GM21367 (cell line): ENCODE measurements at regions not wholly inside any gene's neighbourhood (a gene's known extent, or its start where the extent isn't known, plus 50 kb on each side); places are given as distances from the start of the nearest gene placed in this dataset.

Experiments used
- ATAC-seq: cut with Tn5 transposase; IDR thresholded peaks from one replicate; pipeline ENCODE4 v1.9.1; 2021; ENCODE audit not compliant: unreplicated experiment

DNA sequence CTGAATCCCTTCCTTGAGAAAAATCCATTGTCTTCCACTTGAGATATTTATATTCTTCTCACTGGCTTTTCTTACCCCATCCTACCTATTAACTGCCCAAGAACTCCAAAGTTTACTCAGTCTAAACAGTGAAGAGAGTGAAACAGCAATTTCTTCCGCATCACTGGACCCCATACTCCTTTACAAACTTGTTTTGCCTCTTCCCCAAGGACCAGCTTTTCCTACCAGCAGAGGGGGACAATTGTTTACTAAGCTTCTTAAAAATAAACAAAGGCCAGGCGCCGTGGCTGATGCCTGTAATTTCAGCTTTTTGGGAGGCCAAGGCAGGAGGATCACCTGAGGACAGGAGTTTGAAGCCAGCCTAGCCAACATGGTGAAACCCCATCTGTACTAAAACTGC, 52.0 kb downstream of the LRATD1 start:
- no peak for ATAC-seq

DNA sequence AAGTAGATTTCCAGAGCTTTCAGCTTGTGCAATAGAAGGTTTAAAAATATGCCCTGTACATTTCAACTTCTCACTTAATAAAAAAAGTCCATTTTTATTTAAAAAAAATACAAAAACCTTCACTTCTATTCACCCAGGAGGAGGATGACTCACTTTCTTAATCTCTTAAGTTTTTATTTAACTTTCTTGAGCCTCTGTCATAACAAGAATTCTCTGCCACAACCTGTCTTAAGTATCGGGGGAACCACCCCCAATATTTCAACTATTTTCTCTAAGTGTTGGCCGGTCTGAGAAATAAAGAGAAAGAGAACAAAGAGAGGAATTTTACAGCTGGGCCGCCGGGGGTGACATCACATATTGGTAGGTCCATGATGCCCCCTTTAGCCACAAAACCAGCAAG, 58.4 kb downstream of the LRATD1 start:
- no peak for ATAC-seq

DNA sequence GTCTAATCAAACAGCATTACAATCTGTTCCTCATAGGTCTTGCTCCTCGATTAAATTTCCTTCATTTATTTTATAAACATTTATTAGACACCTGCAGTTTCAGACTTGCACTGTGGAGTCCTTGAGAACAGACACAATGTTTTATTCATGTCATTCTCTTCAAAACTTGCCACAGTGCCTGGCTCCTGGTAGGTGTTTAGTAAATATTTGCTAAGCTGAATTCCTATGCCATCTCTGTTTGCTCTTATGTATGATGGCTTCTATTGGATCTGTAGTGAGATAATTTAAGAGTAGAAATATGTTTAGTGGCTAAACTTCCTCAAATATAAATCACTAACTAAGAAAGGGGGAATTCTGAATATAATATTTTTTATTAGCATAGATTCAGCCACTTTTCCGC, 61.4 kb downstream of the LRATD1 start:
- ATAC-seq = no peak

GRCh38 chr2:14700753-14701152, 68.2 kb downstream of the LRATD1 start:
- ATAC-seq = no peak

- no peak for ATAC-seq
Measured at GRCh38 chr2:14702258-14702657, 69.7 kb downstream of the LRATD1 start.

GRCh38 chr2:14706201-14706600, 73.7 kb downstream of the LRATD1 start:
- no peak for ATAC-seq

DNA sequence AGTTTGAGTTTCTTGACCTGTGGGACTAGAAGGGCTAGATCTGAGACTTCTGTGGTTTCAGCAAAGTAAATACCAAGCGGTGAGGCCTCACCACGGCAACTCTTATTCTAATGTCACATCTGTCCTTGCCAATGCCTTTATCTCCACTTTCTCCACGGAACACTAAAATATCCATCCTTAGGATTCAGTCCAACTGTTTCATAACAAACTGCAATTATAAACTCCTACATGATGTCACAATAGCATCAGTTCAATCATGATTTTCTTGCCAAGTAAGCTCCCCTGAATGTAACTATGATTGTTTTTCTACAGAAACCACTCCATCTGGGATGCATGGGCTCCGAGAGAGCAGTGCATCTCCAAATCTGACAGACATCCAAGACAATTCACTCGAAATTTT, 79.6 kb downstream of the LRATD1 start:
- ATAC-seq = no peak

DNA sequence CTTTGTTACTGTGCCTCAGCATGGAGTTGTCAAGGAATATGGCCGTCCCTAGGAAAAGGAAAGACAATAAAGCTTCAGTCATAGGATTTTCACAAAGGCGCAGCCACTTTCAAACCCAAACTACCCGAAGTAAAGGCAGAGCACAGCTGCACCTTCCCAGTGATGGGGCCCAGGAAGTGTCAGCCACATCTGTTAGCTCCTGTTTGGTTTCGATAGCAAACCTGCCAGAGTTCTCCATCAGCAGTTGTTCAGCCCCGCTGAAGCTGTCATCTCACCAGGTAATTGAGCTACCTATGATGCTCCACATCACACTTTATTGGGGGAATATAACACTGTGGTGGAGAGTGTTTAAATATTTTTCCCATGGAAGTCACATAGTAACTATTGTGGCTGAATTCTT, 80.7 kb downstream of the LRATD1 start:
- no peak for ATAC-seq

GRCh38 chr2:14715600-14715999, 83.1 kb downstream of the LRATD1 start:
- no peak for ATAC-seq

DNA sequence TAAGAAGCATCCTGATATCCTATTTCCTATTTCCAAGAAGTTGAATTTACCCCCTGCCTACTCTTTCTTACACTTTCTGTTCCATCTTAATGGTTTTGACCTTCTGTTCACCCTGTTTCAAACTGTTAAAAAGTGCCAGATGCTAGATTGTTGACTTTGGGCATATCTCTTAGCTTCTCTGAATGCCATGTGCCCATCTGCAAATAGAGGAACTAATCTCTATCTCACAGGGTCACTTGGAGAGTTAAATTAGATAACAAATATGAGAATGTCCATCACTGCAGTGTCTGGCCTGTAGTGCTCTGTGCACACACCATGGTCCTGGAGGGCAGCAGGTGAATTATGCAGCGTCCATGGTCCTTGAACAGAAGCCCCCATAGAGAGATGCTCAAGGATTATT, 83.8 kb downstream of the LRATD1 start:
- ATAC-seq = no peak

- no peak for ATAC-seq
Measured at GRCh38 chr2:14717131-14717530, 84.6 kb downstream of the LRATD1 start.

- no peak for ATAC-seq
Measured at GRCh38 chr2:14720319-14720718, 87.8 kb downstream of the LRATD1 start.

DNA sequence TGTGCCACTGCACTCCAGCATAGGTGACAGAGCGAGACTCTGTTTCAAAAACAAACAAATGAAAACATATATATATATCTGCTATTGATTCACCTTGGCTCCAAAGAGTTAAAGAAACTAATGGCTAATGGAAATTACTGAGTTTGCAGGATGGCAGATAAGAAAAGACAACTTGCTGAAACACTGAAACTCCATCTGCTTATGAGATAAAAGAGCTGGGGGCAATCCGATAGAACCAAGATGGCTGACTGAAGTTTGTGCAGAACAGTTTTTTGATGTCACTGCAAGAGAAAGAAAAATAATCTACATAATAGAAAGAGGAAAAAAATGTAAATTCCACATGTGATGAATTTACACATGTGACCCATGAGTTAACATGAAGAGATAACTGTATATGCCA, 88.2 kb downstream of the LRATD1 start:
- no peak for ATAC-seq

DNA sequence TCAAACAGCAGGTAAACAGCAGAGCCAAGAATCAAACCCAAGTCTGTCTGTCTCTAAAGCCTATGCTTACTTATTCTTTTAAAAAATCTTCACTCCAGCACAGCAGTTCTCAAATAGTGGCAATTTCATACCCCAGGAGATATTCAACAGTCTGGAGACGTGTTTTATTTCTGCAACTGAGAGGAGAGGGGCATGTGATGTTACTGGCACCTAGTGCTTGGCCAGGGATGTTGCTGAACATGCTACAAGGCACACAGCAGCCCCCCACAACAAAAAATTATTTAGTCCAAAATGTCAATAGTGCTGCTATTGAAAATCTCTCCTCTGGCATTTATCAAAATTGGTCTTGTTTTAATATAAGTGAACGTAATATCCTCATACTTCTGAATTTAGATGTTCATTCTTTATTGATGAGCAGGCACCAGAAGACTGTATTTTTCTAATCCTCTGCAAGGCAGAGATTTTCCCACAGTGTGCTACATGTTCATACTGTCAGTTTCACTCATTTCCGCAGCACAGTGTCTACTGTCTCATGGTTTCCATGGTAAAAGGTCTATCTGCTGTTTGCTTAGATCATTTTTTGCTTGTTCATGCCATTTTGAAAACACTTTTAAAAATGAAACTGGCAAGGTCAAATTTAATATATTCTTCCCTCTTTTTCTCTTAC, 90.5 kb downstream of the LRATD1 start:
- no peak for ATAC-seq

DNA sequence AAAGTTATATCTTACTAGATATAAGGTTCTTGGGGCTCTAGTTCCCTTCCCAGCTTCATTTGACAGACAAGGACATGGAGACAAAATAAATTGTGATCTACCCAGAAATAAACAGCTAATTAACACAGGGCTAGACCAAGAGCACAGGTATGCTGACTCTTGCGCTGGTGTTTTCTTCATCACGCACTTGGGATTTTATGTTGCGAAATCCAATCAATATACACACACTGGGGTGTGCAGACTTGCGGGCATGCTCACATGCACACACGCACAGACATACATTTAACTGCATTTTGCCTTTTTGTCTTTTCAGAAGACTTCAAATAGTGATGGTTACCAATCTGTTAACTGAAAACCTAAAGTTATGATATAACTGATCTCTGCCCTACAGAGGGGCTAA, 91.2 kb downstream of the LRATD1 start:
- ATAC-seq = no peak

- no peak for ATAC-seq
Measured at GRCh38 chr2:14735696-14736095, 103.2 kb downstream of the LRATD1 start.

DNA sequence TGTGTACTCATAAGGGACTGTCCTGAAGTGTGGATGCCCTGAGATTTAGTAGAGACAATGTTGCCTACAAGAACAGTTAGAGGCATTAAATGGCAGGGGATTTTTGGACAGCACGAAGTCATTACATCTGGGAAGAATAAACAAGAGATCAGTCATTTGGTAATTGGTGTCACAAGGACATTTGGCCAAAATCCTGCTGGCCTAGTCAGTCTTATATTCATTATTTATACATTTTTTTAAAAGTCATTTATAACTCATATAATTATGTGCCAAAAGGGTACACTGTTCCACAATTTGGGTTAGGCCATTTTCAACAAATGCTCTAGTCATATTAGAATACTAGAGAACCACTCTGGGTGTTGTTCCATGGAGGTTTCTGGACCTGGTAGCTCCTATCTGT, 104.7 kb downstream of the LRATD1 start:
- ATAC-seq = no peak

DNA sequence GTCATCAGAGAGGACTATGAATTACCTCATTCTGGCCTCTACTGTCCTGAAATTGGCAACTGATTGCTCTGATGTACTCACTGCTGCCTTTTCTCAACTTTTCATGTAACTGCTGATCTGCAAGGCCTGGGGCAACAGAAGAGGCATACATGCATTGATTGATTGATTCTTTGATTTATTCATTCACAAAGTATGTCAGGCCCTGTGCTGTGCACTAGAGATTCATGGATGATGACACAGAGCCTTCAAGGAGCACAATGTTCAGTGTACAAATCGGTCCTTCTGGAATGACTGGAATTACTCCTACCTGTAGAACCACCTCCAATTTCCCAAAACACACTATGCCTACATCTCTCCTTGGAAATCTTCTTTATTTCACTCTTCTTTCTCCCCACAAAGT, 111.3 kb downstream of the LRATD1 start:
- ATAC-seq = no peak

- no peak for ATAC-seq
Measured at GRCh38 chr2:14745288-14746076, 113.0 kb downstream of the LRATD1 start.

- no peak for ATAC-seq
Measured at GRCh38 chr2:14746133-14746532, 113.6 kb downstream of the LRATD1 start.

- no peak for ATAC-seq
Measured at GRCh38 chr2:14747447-14747846, 114.9 kb downstream of the LRATD1 start.

DNA sequence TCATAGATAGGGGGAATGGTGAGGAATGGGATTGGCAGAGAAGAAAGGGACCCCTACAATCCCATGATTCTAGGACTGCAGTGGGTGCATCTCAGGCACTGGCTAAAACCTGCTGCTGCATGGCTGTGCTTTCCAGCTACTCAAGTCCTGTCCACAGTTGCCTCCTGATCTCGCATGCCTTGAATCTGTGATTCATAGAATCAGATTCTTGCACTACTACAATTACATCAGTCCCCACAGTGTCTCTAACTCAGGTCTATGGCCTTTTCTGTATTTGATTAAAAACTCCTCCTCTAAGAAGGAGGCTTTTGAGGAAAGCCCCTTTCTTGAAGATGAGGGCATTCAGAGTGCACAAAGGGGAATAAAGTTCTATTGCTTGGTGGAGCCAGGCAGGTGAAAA, 117.4 kb downstream of the LRATD1 start:
- ATAC-seq = no peak

DNA sequence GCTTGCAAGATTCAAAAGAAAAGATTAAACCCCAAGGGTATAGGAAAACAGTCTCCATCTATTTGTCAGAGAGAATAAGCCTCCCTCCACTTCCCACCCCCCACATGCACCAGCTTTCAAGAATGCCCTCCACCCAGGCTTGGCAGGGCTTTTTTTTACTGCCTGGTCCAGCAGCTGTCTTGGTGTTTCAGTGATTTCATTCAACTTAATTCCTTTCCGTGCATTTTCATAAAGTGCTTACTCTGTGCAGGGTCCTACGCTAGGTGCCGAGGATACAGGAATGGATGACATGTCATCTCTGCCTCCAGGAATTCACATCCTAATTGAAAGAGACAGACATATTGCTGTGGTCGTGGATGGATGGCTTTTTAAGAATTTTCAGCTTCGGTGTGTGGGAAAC, 117.9 kb downstream of the LRATD1 start:
- ATAC-seq = no peak
